ENCODE measurements at regions not wholly inside any gene's neighbourhood (a gene's known extent, or its start where the extent isn't known, plus 50 kb on each side); places are given as distances from the start of the nearest gene placed in this dataset.

GRCh38 chr22:49017482-49018329, 810.0 kb downstream of the BRD1 start:
- DNase-seq (ENCODE audit: low read depth in 2 of 2): no peak

GRCh38 chr22:49016909-49017481, 810.7 kb downstream of the BRD1 start:
- DNase-seq (ENCODE audit: low read depth in 2 of 2): no peak

- no peak for DNase-seq (ENCODE audit: low read depth in 2 of 2)
Observed at GRCh38 chr22:49015993-49016908, 811.4 kb downstream of the BRD1 start.

GRCh38 chr22:49015459-49015858, 812.2 kb downstream of the BRD1 start:
- no peak for DNase-seq (ENCODE audit: low read depth in 2 of 2)

GRCh38 chr22:49014227-49015201, 813.2 kb downstream of the BRD1 start:
- no peak for DNase-seq (ENCODE audit: low read depth in 2 of 2)

- no peak for DNase-seq (ENCODE audit: low read depth in 2 of 2)
Observed at GRCh38 chr22:49013707-49014106, 814.0 kb downstream of the BRD1 start.

- no peak for DNase-seq (ENCODE audit: low read depth in 2 of 2)
Observed at GRCh38 chr22:49012712-49013395, 814.8 kb downstream of the BRD1 start.

GRCh38 chr22:49011769-49012648, 815.7 kb downstream of the BRD1 start:
- DNase-seq (ENCODE audit: low read depth in 2 of 2): no peak

GRCh38 chr22:49011379-49011768, 816.3 kb downstream of the BRD1 start:
- no peak for DNase-seq (ENCODE audit: low read depth in 2 of 2)

- no peak for DNase-seq (ENCODE audit: low read depth in 2 of 2)
Observed at GRCh38 chr22:49010901-49011300, 816.8 kb downstream of the BRD1 start.

GRCh38 chr22:49010070-49010863, 817.4 kb downstream of the BRD1 start:
- no peak for DNase-seq (ENCODE audit: low read depth in 2 of 2)

GRCh38 chr22:49009359-49010063, 818.2 kb downstream of the BRD1 start:
- DNase-seq (ENCODE audit: low read depth in 2 of 2): no peak

GRCh38 chr22:49008682-49009235, 818.9 kb downstream of the BRD1 start:
- no peak for DNase-seq (ENCODE audit: low read depth in 2 of 2)

GRCh38 chr22:49007013-49007653, 820.5 kb downstream of the BRD1 start:
- DNase-seq (ENCODE audit: low read depth in 2 of 2): no peak

- no peak for DNase-seq (ENCODE audit: low read depth in 2 of 2)
Observed at GRCh38 chr22:49006207-49007012, 821.3 kb downstream of the BRD1 start.

- DNase-seq (ENCODE audit: low read depth in 2 of 2): no peak
Observed at GRCh38 chr22:49005557-49005956, 822.1 kb downstream of the BRD1 start.
